ENCODE measurements at regions not wholly inside any gene's neighbourhood (a gene's known extent, or its start where the extent isn't known, plus 50 kb on each side); places are given as distances from the start of the nearest gene placed in this dataset.

DNA sequence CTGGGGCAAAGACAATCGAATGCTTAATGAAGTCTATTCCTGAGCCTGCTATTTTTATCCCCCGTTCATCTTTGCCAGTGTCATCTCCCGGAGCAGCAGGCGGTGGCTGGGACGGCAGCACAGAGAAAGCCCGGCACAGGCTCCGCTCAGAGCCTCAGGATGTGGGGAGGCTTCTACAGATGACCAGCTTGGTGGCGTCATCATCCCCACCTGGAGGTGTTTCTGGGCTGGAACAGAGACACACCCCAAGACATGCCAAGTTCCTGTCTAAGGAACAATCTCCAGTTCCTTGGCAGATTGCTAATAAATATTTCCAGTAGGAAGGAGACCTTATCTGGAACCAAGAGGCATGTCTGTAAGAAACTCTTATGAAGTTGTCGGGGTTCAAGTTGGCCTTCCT lies 552.4 kb upstream of the MGMT start:
- Histone ChIP-seq H3K27me3 (ENCODE audit: insufficient read depth, low read depth, low read length) (no peaks in the 10 kb centered on the region), H3K9me2 (ENCODE audit: insufficient read depth, low read length) (no peaks in the 10 kb centered on the region), H3K9me3 (ENCODE audit: low read length) (no peaks in the 10 kb centered on the region), H3K4me2 (ENCODE audit: low read length) (no peak overlapping the region), H2AFZ (ENCODE audit: low read depth, low read length) (no peak overlapping the region), H3K36me3 (ENCODE audit: insufficient read depth, low read length) (no peaks in the 10 kb centered on the region), H3F3A (ENCODE audit: insufficient read depth, low read length, poor library complexity, severe bottlenecking) (no peaks in the 10 kb centered on the region), H3K79me2 (replicated peaks; ENCODE audit: insufficient read depth, low read length) (no peaks in the 10 kb centered on the region), H3K4me3 (ENCODE audit: low read length) (no peak overlapping the region), H3K27ac (ENCODE audit: low read length) (no peak overlapping the region), H4K20me1 (ENCODE audit: insufficient read depth) (no peaks in the 10 kb centered on the region), H3K9ac (ENCODE audit: low read length) (no peak overlapping the region)
- TF ChIP-seq MXI1 (conservative IDR thresholded peaks at IDR 0.05; ENCODE audit: poor library complexity, severe bottlenecking), result no peak
- no peak for TF ChIP-seq RAD21 (conservative IDR thresholded peaks at IDR 0.05)

DNA sequence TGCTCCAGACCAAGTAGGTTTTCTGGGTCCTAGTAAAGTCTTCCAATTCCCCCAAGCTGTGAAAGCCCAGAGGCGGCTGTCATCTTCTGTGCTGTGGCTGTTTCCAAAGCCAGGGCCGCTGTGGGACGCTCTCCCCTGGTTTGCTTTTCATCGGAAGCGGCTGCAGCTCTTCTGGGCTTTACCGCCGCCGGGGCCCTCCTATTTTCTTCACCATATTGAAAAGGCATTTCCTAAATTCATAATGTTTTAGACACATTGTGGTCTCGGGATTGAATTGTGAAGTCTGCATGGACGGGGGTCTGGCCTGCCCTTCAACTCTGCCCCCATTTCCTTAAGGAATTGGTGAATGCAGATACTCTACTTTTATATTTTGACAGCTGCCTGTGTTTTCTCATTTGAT lies 551.4 kb upstream of the MGMT start:
- Histone ChIP-seq H3F3A (ENCODE audit: insufficient read depth, low read length, poor library complexity, severe bottlenecking) (no peaks in the 10 kb centered on the region), H2AFZ (ENCODE audit: low read depth, low read length) (no peak overlapping the region), H4K20me1 (ENCODE audit: insufficient read depth) (no peaks in the 10 kb centered on the region), H3K4me2 (ENCODE audit: low read length) (no peak overlapping the region), H3K9ac (ENCODE audit: low read length) (no peak overlapping the region), H3K79me2 (replicated peaks; ENCODE audit: insufficient read depth, low read length) (no peaks in the 10 kb centered on the region), H3K27ac (ENCODE audit: low read length) (no peak overlapping the region), H3K9me3 (ENCODE audit: low read length) (no peaks in the 10 kb centered on the region), H3K4me3 (ENCODE audit: low read length) (no peak overlapping the region), H3K36me3 (ENCODE audit: insufficient read depth, low read length) (no peaks in the 10 kb centered on the region), H3K27me3 (ENCODE audit: insufficient read depth, low read depth, low read length) (no peaks in the 10 kb centered on the region), H3K9me2 (ENCODE audit: insufficient read depth, low read length) (no peaks in the 10 kb centered on the region)
- TF ChIP-seq, protein P1, sequence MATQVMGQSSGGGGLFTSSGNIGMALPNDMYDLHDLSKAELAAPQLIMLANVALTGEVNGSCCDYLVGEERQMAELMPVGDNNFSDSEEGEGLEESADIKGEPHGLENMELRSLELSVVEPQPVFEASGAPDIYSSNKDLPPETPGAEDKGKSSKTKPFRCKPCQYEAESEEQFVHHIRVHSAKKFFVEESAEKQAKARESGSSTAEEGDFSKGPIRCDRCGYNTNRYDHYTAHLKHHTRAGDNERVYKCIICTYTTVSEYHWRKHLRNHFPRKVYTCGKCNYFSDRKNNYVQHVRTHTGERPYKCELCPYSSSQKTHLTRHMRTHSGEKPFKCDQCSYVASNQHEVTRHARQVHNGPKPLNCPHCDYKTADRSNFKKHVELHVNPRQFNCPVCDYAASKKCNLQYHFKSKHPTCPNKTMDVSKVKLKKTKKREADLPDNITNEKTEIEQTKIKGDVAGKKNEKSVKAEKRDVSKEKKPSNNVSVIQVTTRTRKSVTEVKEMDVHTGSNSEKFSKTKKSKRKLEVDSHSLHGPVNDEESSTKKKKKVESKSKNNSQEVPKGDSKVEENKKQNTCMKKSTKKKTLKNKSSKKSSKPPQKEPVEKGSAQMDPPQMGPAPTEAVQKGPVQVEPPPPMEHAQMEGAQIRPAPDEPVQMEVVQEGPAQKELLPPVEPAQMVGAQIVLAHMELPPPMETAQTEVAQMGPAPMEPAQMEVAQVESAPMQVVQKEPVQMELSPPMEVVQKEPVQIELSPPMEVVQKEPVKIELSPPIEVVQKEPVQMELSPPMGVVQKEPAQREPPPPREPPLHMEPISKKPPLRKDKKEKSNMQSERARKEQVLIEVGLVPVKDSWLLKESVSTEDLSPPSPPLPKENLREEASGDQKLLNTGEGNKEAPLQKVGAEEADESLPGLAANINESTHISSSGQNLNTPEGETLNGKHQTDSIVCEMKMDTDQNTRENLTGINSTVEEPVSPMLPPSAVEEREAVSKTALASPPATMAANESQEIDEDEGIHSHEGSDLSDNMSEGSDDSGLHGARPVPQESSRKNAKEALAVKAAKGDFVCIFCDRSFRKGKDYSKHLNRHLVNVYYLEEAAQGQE (IDR thresholded peaks at IDR 0.05; ENCODE audit: borderline replicate concordance), result no peak
- TF ChIP-seq POLR2AphosphoS5 (IDR thresholded peaks at IDR 0.05), result no peak
- no peak for TF ChIP-seq SMC3 (conservative IDR thresholded peaks at IDR 0.05; ENCODE audit: poor library complexity)
- TF ChIP-seq RAD21 (conservative IDR thresholded peaks at IDR 0.05), result no peak
- no peak for TF ChIP-seq EP300 (conservative IDR thresholded peaks at IDR 0.05; ENCODE audit: poor library complexity, severe bottlenecking)
- TF ChIP-seq, protein P2, sequence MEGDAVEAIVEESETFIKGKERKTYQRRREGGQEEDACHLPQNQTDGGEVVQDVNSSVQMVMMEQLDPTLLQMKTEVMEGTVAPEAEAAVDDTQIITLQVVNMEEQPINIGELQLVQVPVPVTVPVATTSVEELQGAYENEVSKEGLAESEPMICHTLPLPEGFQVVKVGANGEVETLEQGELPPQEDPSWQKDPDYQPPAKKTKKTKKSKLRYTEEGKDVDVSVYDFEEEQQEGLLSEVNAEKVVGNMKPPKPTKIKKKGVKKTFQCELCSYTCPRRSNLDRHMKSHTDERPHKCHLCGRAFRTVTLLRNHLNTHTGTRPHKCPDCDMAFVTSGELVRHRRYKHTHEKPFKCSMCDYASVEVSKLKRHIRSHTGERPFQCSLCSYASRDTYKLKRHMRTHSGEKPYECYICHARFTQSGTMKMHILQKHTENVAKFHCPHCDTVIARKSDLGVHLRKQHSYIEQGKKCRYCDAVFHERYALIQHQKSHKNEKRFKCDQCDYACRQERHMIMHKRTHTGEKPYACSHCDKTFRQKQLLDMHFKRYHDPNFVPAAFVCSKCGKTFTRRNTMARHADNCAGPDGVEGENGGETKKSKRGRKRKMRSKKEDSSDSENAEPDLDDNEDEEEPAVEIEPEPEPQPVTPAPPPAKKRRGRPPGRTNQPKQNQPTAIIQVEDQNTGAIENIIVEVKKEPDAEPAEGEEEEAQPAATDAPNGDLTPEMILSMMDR (IDR thresholded peaks at IDR 0.05; ENCODE audit: poor library complexity, severe bottlenecking), result no peak
- TF ChIP-seq MXI1 (conservative IDR thresholded peaks at IDR 0.05; ENCODE audit: poor library complexity, severe bottlenecking), result no peak
- TF ChIP-seq EZH2 (IDR thresholded peaks at IDR 0.05; ENCODE audit: borderline replicate concordance, insufficient read depth, low read length, poor library complexity, severe bottlenecking), result no peak
- no peak for TF ChIP-seq TAF1 (IDR thresholded peaks at IDR 0.05; ENCODE audit: low read depth)

DNA sequence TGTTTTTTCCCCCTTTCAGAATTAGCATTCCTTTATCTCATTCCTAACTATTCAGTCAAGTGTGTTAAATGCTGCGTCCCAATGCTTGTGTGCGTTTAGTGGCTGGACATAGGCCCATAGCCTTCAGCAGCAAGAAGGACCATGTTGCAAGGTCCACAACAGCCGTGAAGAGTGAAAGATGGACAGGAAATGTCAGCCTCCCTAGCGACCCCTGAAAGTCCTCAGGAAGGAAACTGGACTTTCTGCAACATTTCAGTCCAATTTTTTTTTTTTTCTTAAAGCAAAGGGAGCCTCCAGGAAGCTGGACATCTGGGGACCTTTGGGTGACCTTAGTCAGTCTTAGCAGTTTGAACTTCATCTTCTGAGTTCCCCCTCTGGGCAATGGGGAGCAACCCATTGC lies 550.7 kb upstream of the MGMT start:
- H3K4me2 ChIP-seq (ENCODE audit: low read length), result no peak overlapping the region
- H3K27ac ChIP-seq (ENCODE audit: low read length), result no peak overlapping the region
- no peaks in the 10 kb centered on the region for H3K27me3 ChIP-seq (ENCODE audit: insufficient read depth, low read depth, low read length)
- H3K9ac ChIP-seq (ENCODE audit: low read length), result no peak overlapping the region
- H3K79me2 ChIP-seq (replicated peaks; ENCODE audit: insufficient read depth, low read length), result no peaks in the 10 kb centered on the region
- no peaks in the 10 kb centered on the region for H3F3A ChIP-seq (ENCODE audit: insufficient read depth, low read length, poor library complexity, severe bottlenecking)
- H4K20me1 ChIP-seq (ENCODE audit: insufficient read depth), result no peaks in the 10 kb centered on the region
- TF ChIP-seq RAD21 (conservative IDR thresholded peaks at IDR 0.05) (no peak), EP300 (conservative IDR thresholded peaks at IDR 0.05; ENCODE audit: poor library complexity, severe bottlenecking) (no peak), POLR2AphosphoS5 (IDR thresholded peaks at IDR 0.05) (no peak), MXI1 (conservative IDR thresholded peaks at IDR 0.05; ENCODE audit: poor library complexity, severe bottlenecking) (no peak), TAF1 (IDR thresholded peaks at IDR 0.05; ENCODE audit: low read depth) (no peak)
- TF ChIP-seq, protein P2 (IDR thresholded peaks at IDR 0.05; ENCODE audit: poor library complexity, severe bottlenecking), result no peak
- TF ChIP-seq, protein P1 (IDR thresholded peaks at IDR 0.05; ENCODE audit: borderline replicate concordance), result no peak
- no peak overlapping the region for H2AFZ ChIP-seq (ENCODE audit: low read depth, low read length)
- no peaks in the 10 kb centered on the region for H3K9me3 ChIP-seq (ENCODE audit: low read length)
- H3K4me3 ChIP-seq (ENCODE audit: low read length), result no peak overlapping the region
- no peaks in the 10 kb centered on the region for H3K9me2 ChIP-seq (ENCODE audit: insufficient read depth, low read length)
- H3K36me3 ChIP-seq (ENCODE audit: insufficient read depth, low read length), result no peaks in the 10 kb centered on the region
